Activated CD4-positive, alpha-beta T cell treated with anti-CD3 and anti-CD28 coated beads, Interleukin-10, Interleukin-2, amounts not matched to agents 100 ng/mL and 50 ng/mL, durations not matched to agents 16 hours and 8 hours (primary cell): ENCODE measurements at regions not wholly inside any gene's neighbourhood (a gene's known extent, or its start where the extent isn't known, plus 50 kb on each side); places are given as distances from the start of the nearest gene placed in this dataset.

Experiments
- DNase-seq: peaks from one replicate; pipeline ENCODE4 v3.0.0-alpha.2; 2020

- no peak for DNase-seq
Measured at GRCh38 chr1:238060061-238060460, 169.3 kb upstream of the ZP4 start.

GRCh38 chr1:238052496-238053266, 162.0 kb upstream of the ZP4 start:
- no peak for DNase-seq

DNA sequence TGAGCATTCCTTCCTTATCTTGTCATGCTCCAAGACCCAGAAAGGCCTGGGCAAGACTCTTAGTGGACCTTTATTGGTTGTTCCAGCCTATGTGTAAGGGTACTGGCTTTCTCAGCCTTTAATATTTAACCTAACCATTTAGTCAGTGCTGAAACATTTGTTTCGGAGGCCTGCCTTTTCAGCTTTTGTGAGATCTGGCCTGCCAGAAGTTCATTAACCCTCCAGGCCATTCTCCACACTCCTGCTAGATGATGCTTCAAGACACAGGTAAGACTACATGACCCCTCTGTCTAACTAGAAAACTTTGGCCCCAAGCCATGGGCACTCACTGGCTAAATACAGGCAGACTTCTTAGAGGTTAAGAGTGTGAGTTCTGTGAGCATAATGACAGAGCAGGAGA, 138.4 kb upstream of the ZP4 start:
- DNase-seq: no peak

GRCh38 chr1:238027366-238027765, 136.6 kb upstream of the ZP4 start:
- no peak for DNase-seq

- DNase-seq: no peak
Measured at GRCh38 chr1:238023137-238023536, 132.4 kb upstream of the ZP4 start.

- no peak for DNase-seq
Measured at GRCh38 chr1:238018214-238018613, 127.5 kb upstream of the ZP4 start.

DNA sequence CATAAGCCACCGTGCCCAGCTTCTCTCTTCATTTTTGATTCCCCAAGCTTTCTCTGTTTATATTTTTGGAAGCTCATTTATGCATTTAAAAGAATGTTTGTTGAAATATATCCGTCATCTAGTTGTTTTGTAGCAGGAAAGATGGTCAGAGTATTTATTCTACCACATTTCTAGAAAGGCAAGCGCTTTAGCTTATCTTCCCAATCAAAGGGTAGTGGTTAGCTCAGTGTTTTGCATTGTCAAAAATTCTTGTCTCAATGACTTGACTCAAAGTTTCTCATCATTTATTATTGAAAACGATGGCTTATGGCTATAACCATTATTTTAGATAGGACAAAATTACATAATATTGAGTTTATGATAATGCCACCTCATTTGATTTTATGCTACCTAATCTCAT, 116.1 kb upstream of the ZP4 start:
- no peak for DNase-seq

- no peak for DNase-seq
Measured at GRCh38 chr1:238005116-238005515, 114.4 kb upstream of the ZP4 start.

DNA sequence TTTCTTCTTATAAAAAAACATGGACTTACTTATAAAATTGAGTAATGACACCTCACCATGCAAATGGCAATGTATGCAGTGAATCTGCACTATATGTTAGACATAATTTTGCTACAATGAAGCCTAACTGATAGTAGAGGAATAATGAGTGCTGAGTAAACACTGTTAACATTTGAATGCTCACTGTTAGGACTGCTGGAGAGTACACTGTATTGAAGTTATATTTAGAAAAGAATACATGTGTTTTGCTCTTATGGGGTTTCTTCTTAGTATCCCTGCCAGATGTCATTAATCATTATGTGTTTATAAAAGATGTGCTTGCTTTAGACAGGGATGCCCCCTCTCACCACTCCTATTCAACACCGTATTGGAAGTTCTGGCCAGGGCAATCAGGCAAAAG, 111.1 kb upstream of the ZP4 start:
- DNase-seq: no peak

GRCh38 chr1:237999426-238000052, 108.8 kb upstream of the ZP4 start:
- no peak for DNase-seq

- DNase-seq: no peak
Measured at GRCh38 chr1:237998581-237998980, 107.9 kb upstream of the ZP4 start.

DNA sequence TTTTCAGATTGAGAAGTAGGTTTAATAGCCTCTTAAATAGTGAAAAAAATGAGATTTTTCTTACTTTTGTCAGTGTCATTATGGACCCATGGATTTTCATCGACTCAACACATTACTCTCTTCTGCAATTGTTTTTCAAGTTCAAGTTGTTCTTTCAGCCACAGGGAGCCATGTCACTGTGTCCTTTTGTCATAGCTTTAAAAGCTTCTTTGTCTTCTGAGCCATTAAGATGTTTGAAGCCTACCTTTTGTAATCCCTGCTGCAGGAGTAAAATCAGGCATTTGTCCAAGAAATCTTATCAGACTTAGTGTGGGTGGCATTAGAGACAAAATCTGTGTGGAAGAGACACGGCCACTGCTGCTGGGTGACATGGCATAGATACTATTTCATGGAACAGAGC, 92.8 kb upstream of the ZP4 start:
- no peak for DNase-seq

- DNase-seq: no peak
Measured at GRCh38 chr1:237981223-237981622, 90.5 kb upstream of the ZP4 start.

DNA sequence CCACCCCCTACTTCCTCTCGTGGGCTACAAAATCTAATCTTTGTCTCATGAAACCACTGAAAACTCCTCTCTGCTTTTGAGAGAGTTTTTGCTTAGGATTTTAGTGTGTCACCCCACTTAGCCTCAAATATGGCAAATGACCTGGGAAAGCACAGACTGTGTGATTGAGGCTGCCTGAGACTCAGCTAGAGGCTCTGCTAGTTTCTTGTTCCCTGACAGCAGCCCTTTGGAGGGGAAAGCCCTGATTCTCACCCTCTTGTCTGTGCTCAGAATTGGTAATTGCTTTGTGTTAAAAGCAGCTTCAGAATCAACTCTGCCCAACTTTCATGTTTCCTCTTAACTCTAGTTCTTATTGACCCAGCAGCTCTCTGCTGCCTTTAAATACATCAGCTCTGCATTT, 85.6 kb upstream of the ZP4 start:
- DNase-seq: no peak

DNA sequence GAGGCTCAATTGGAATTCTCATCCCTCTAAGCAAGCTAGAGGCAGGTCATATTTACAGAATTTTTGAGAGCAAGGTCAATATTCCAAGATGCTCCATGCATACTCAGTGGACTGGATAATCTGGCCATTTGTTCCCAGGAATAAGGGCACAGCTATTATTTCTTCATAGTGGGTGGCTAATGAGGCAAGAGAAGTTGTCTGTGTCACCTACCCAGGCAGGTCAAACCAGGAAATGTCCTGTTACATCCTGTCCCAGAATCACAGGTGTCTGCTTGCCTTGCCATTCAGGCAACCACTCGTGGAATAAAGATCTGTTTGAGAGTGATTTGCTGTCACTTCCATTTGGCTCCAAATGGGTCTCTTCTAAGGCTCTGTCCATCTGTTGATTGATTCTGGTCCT, 85.2 kb upstream of the ZP4 start:
- no peak for DNase-seq

- DNase-seq: no peak
Measured at GRCh38 chr1:237975376-237975775, 84.7 kb upstream of the ZP4 start.

DNA sequence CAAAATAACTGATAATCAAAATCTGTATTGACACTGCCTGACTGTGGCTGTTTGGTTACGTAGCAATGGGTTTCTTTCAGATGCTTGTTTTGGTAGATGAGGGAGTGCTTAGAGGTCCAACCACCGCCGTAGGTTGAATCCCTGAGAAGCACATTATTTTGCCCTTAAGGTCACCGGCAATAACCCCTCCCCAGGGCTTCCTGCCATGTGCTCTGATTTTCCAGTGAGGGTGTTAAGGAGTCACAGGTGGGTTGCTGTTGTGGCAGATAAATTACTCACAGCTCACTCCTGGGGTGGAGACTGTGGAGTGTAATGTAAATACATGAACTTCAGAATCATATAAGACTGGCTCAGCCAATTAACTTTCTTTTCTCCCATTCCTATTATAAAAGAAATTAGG, 81.5 kb upstream of the ZP4 start:
- DNase-seq: no peak

DNA sequence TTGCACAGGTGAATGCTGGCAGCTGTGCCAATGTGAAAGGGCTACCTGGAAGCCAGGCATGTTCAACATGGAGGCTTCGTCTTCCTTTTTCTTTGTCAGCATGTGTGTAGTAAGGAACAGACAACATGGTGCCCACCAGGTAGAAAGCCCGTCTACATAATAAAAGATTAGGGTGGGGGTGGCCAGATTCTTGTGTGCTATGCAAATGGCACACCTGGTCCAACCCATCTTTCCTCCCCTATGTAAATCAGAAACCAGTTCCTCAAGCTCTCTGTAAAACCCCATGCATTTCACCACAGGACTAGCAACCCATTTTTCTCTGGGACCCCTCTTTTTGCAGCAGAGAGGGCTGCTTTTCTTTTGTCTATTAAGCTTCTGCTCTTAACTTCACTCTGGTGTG, 72.3 kb upstream of the ZP4 start:
- DNase-seq: no peak

DNA sequence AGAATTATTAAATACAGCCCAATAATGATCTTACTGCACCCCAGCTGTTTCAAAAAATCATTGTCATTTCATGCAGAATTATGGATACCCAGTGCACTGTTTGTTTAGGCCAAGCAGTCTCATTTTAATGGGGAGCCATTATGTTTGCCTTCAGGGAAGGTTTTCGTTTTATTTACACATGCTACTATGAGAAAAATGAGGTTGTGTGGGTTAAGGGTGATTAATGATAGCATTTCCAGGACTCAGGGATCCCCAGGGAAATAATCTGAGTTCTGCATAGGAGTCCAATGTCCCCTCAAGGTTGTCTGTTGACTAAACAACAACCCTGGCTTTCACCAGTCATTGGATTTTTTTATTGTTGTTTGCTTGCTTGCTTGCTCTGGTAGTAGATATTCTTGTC, 71.0 kb upstream of the ZP4 start:
- no peak for DNase-seq

DNA sequence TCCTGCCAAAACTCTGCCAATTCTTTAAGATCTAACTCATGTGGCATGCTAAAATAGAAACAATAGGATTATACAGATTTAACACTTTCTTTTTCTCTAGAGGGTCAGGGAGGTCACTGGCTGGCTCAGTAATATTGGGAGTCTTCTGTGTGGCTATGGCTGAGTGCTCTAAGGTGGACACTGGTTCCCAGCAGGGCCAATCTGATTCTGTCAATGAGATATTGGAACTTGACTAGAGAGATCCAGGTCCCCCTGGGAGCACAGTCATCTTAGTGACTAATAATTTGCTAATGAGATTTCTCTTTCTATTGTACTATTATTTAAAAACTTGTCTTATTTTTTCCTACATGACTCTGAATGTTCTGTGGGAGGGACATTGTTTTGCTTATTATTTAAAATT, 69.1 kb upstream of the ZP4 start:
- no peak for DNase-seq

DNA sequence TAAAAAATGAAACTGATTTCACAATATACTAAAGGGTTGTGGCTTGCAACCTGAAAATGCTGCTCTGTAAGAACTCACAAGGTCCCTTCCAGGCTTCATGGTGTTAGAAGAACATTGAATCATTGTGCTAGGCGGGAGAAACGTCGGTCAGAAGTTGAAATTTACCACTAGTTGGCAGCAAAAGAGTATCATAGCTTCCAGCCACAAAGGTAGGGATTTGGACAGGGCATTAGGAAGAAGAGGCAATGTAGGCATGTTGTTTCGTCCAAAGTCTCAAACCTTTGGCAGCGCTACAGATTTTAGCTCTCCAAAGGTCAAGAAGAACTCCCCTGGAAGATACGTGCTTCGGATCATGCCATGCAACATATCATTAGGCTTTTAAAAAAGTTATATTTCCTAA, 62.5 kb upstream of the ZP4 start:
- DNase-seq: no peak
